ENCODE measurements at regions not wholly inside any gene's neighbourhood (a gene's known extent, or its start where the extent isn't known, plus 50 kb on each side); places are given as distances from the start of the nearest gene placed in this dataset.

DNA sequence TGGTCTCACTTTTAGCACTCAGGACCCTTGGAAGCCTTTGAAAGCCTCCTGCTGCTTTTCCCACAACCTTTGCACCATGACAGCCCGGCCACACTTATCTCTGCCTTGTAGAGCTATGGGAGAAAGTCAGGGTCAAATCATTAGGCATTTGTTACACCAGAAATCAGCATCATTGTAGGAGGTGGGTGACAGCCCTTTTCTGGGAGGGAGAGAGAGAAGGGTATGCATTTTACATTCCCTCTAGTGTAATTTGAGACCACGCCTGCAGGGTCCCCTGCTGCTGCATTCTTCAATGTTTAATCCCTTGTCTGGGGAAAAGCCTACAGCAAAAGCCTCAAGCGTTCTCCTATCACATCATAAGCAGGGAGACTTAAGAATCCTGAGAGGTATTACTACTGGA lies 766.8 kb upstream of the FAM98A start (continued):
- TF ChIP-seq, protein P1, sequence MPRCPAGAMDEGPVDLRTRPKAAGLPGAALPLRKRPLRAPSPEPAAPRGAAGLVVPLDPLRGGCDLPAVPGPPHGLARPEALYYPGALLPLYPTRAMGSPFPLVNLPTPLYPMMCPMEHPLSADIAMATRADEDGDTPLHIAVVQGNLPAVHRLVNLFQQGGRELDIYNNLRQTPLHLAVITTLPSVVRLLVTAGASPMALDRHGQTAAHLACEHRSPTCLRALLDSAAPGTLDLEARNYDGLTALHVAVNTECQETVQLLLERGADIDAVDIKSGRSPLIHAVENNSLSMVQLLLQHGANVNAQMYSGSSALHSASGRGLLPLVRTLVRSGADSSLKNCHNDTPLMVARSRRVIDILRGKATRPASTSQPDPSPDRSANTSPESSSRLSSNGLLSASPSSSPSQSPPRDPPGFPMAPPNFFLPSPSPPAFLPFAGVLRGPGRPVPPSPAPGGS (IDR thresholded peaks at IDR 0.05; ENCODE audit: borderline replicate concordance, insufficient read depth, low read depth, low read length, poor library complexity, severe bottlenecking), result no peak

DNA sequence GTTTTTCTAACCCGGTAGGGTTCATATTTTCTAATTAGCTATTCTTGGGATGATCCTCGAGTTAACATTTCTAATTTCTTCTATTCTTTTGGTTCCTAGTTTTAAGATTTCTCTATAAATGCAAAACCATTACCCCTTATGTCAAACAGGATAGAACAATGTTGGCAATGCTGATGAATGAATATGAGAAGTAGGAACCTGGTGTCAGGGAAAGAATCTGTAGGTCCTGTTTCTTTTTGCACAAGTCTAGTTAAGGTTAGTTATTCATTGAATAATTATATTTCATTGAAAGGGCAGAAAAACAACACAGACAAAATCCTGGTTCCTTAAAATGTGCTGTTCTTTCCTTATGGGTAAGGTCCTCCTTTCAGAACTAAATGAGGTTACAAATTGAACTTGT lies 766.4 kb upstream of the FAM98A start:
- ChIA-PET POLR2A (no interaction called here), SMC1A (ENCODE audit: uncharacterized antibody, unreplicated experiment) (no interaction called here), CTCF (no interaction called here), RAD21 (ENCODE audit: unreplicated experiment) (no interaction called here)
- 22% methylated on average over 2 of the region's 2 CpGs for WGBS (ENCODE audit: insufficient coverage, insufficient replicate concordance, low lambda C conversion rate, missing lambda C conversion rate)
- DNase-seq (ENCODE audit: low read depth, low spot score) (no peak), ATAC-seq (no peak), FAIRE-seq (no peak)
- no peak overlapping the region for H3K27ac ChIP-seq (ENCODE audit: control insufficient read depth, insufficient read depth)
- intact Hi-C loops (cut with micrococcal nuclease; ENCODE audit: unreplicated experiment), result no loop called here
- H3K36me3 ChIP-seq (ENCODE audit: control insufficient read depth in 2 of 2, insufficient read depth in 2 of 2, low read length in 1 of 2), result no peaks in the 10 kb centered on the region
- no peak overlapping the region for H2AFZ ChIP-seq (ENCODE audit: control insufficient read depth, low read depth, low read length)
- H3K4me2 ChIP-seq (ENCODE audit: control insufficient read depth, insufficient read depth), result no peak overlapping the region
- BruUV-seq (replicated peaks), result no TSS peak
- H3K4me1 ChIP-seq (ENCODE audit: control insufficient read depth, insufficient read depth, low read length), result no peaks in the 10 kb centered on the region
- H4K20me1 ChIP-seq (ENCODE audit: control insufficient read depth, insufficient read depth), result no peaks in the 10 kb centered on the region
- in situ Hi-C loops (cut with MboI), result no loop called here
- no peak overlapping the region for H3K9ac ChIP-seq (ENCODE audit: control insufficient read depth, insufficient read depth, low read length)
- no peaks in the 10 kb centered on the region for H3K27me3 ChIP-seq (replicated peaks in 1 of 2; ENCODE audit: control insufficient read depth in 2 of 2, insufficient read depth in 2 of 2, low read length in 1 of 2)
- TF ChIP-seq TAF1 (IDR thresholded peaks at IDR 0.05; ENCODE audit: borderline replicate concordance, low read depth, low read length), result no peak
- TF ChIP-seq NFYB (IDR thresholded peaks at IDR 0.05; ENCODE audit: insufficient read depth, low read depth, low read length), result no peak
- no peak for TF ChIP-seq CREM (IDR thresholded peaks at IDR 0.05; ENCODE audit: low read depth)
- TF ChIP-seq, protein P2, sequence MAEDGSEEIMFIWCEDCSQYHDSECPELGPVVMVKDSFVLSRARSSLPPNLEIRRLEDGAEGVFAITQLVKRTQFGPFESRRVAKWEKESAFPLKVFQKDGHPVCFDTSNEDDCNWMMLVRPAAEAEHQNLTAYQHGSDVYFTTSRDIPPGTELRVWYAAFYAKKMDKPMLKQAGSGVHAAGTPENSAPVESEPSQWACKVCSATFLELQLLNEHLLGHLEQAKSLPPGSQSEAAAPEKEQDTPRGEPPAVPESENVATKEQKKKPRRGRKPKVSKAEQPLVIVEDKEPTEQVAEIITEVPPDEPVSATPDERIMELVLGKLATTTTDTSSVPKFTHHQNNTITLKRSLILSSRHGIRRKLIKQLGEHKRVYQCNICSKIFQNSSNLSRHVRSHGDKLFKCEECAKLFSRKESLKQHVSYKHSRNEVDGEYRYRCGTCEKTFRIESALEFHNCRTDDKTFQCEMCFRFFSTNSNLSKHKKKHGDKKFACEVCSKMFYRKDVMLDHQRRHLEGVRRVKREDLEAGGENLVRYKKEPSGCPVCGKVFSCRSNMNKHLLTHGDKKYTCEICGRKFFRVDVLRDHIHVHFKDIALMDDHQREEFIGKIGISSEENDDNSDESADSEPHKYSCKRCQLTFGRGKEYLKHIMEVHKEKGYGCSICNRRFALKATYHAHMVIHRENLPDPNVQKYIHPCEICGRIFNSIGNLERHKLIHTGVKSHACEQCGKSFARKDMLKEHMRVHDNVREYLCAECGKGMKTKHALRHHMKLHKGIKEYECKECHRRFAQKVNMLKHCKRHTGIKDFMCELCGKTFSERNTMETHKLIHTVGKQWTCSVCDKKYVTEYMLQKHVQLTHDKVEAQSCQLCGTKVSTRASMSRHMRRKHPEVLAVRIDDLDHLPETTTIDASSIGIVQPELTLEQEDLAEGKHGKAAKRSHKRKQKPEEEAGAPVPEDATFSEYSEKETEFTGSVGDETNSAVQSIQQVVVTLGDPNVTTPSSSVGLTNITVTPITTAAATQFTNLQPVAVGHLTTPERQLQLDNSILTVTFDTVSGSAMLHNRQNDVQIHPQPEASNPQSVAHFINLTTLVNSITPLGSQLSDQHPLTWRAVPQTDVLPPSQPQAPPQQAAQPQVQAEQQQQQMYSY (CRISPR knock-in tag; IDR thresholded peaks at IDR 0.05), result no peak
- no peak for TF ChIP-seq KDM1A (IDR thresholded peaks at IDR 0.05; ENCODE audit: borderline replicate concordance)
- no peak for TF ChIP-seq EGR1 (IDR thresholded peaks at IDR 0.05; ENCODE audit: borderline replicate concordance in 1 of 2, low read depth in 2 of 2, low read length in 2 of 2)
- TF ChIP-seq NFIC (IDR thresholded peaks at IDR 0.05; ENCODE audit: low read depth, low read length), result no peak
- no peak for TF ChIP-seq KAT2A (conservative IDR thresholded peaks at IDR 0.05; ENCODE audit: control insufficient read depth, low read depth, low read length)
- TF ChIP-seq KLF5 (IDR thresholded peaks at IDR 0.05; ENCODE audit: partially characterized antibody), result no peak
- TF ChIP-seq CEBPB (IDR thresholded peaks at IDR 0.05; ENCODE audit: borderline replicate concordance in 1 of 2, low read depth in 2 of 2, low read length in 2 of 2), result no peak
- no peak for TF ChIP-seq ASH2L (IDR thresholded peaks at IDR 0.05; ENCODE audit: borderline replicate concordance, low read depth)
- TF ChIP-seq BACH1 (IDR thresholded peaks at IDR 0.05; ENCODE audit: borderline replicate concordance), result no peak
- TF ChIP-seq HCFC1 (IDR thresholded peaks at IDR 0.05; ENCODE audit: low read length), result no peak
- no peak for TF ChIP-seq JUND (IDR thresholded peaks at IDR 0.05; ENCODE audit: low read depth, low read length)
- TF ChIP-seq, protein P3, sequence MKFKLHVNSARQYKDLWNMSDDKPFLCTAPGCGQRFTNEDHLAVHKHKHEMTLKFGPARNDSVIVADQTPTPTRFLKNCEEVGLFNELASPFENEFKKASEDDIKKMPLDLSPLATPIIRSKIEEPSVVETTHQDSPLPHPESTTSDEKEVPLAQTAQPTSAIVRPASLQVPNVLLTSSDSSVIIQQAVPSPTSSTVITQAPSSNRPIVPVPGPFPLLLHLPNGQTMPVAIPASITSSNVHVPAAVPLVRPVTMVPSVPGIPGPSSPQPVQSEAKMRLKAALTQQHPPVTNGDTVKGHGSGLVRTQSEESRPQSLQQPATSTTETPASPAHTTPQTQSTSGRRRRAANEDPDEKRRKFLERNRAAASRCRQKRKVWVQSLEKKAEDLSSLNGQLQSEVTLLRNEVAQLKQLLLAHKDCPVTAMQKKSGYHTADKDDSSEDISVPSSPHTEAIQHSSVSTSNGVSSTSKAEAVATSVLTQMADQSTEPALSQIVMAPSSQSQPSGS (IDR thresholded peaks at IDR 0.05; ENCODE audit: low read length), result no peak
- no peaks in the 10 kb centered on the region for H3K9me3 ChIP-seq (replicated peaks; ENCODE audit: control insufficient read depth, insufficient read depth, low read length)
- H3K79me2 ChIP-seq (ENCODE audit: control insufficient read depth, insufficient read depth, low read length), result no peaks in the 10 kb centered on the region
- no peak overlapping the region for H3K4me3 ChIP-seq

Data from GM12878 (cell line).